HepG2 (cell line): ENCODE measurements at regions not wholly inside any gene's neighbourhood (a gene's known extent, or its start where the extent isn't known, plus 50 kb on each side); places are given as distances from the start of the nearest gene placed in this dataset.

Experiments used
- ATAC-seq: fragments of 200-7000 bp; cut with Tn5 transposase; 3 replicates; pipeline ENCODE4 v1.9.1; 2020; ENCODE audit warnings: mild to moderate bottlenecking, moderate library complexity
- BruUV-seq: library from RNA; stranded (reverse); fragments of 400-500 nt; replicated peaks from 2 replicates; lab custom pipeline; 2021; lab: Mats Ljungman, UMichigan
- CTCF ChIA-PET: fragments of 300-600 bp; formaldehyde crosslinking; extraction: SDS; loops from one replicate; lab custom pipeline; 2021; ENCODE audit warnings: low total read pairs, inconsistent platforms, low intra/inter-chr PET ratio; lab: Yijun Ruan, JAX
- POLR2A ChIA-PET: fragments of 350-600 bp; sonication (Branson Sonifier 250); formaldehyde crosslinking; loops from one replicate; lab custom pipeline; 2020; ENCODE audit warnings: antibody characterized with exemption, inconsistent platforms; lab: Yijun Ruan, JAX
- DNase-seq: peaks from one replicate; pipeline ENCODE4 v3.0.0-alpha.2; 2015; ENCODE audit warnings: low spot score
- FAIRE-seq: peaks from 3 replicates; lab custom pipeline; 2011; peaks lifted over from hg19 to GRCh38; lab: Jason Lieb, UNC
- H2AFZ ChIP-seq: one replicate; pipeline ENCODE4 v1.6.1; 2011; ENCODE audit warnings: low read length, inconsistent platforms
- H3K27ac ChIP-seq: fragments of 300-600 bp; 3 replicates; pipeline ENCODE4 v1.8.0; 2011; ENCODE audit warnings: mixed run types, mild to moderate bottlenecking, mixed read lengths, low read length, inconsistent platforms; ENCODE audit not compliant: insufficient read depth; ENCODE audit errors: extremely low read length
- H3K27me3 ChIP-seq, 2 experiments: fragments of 200-600 bp in 1 of 2; 2 replicates in 1 of 2; 3 replicates in 1 of 2; pipeline versions ENCODE4 v1.6.0 to v1.8.0; 2011; ENCODE audit warnings: low read length in 2 of 2, mild to moderate bottlenecking in 2 of 2, moderate library complexity in 2 of 2, inconsistent platforms in 1 of 2; ENCODE audit not compliant: insufficient read depth in 2 of 2, control insufficient read depth in 1 of 2
- H3K36me3 ChIP-seq, 2 experiments: fragments of 200-600 bp in 1 of 2; replicated peaks in 1 of 2; 2 replicates in 1 of 2; 3 replicates in 1 of 2; pipeline versions ENCODE4 v1.5.1 to v1.8.0; 2011; ENCODE audit warnings: low read length in 2 of 2, inconsistent platforms in 1 of 2; ENCODE audit not compliant: insufficient read depth in 2 of 2, control insufficient read depth in 1 of 2
- H3K4me1 ChIP-seq: 2 replicates; pipeline ENCODE4 v1.5.1; 2012; ENCODE audit warnings: low read length, inconsistent platforms; ENCODE audit not compliant: insufficient read depth
- H3K4me2 ChIP-seq: 2 replicates; pipeline ENCODE4 v1.6.0; 2011; ENCODE audit warnings: low read depth, low read length, inconsistent platforms
- H3K4me3 ChIP-seq, 3 experiments: fragments of 200-600 bp in 1 of 3; sonication (generic), shearing (Covaris generic) in 1 of 3; replicated peaks in 1 of 3; 2 replicates each; pipeline ENCODE4 v1.5.1; 2011 to 2016; ENCODE audit warnings: low read length in 3 of 3, inconsistent platforms in 2 of 3, low read depth in 2 of 3, mild to moderate bottlenecking in 2 of 3, control low read depth in 1 of 3, mixed read lengths in 1 of 3; ENCODE audit not compliant: insufficient read depth in 1 of 3
- H3K79me2 ChIP-seq: one replicate; pipeline ENCODE4 v1.6.1; 2011; ENCODE audit warnings: low read length, inconsistent platforms; ENCODE audit not compliant: insufficient read depth
- H3K9ac ChIP-seq: 2 replicates; pipeline ENCODE4 v1.6.0; 2011; ENCODE audit warnings: mild to moderate bottlenecking, low read depth, low read length, inconsistent platforms; ENCODE audit not compliant: insufficient read depth
- H3K9me3 ChIP-seq: 2 replicates; pipeline ENCODE4 v1.5.1; 2012; ENCODE audit warnings: mild to moderate bottlenecking, low read length
- H4K20me1 ChIP-seq: 2 replicates; pipeline ENCODE4 v1.6.0; 2011; ENCODE audit warnings: inconsistent platforms, mild to moderate bottlenecking, low read length, moderate library complexity; ENCODE audit not compliant: insufficient read depth
- AKAP8 ChIP-seq: sonication (generic); formaldehyde crosslinking; IDR thresholded peaks from 2 replicates; pipeline ENCODE4 v1.5.1; 2020; ENCODE audit warnings: mild to moderate bottlenecking, missing genetic modification reagents
- CHD4 ChIP-seq: fragments of 200-600 bp; sonication (generic); IDR thresholded peaks from 2 replicates; pipeline ENCODE4 v1.7.0; 2017; ENCODE audit warnings: mild to moderate bottlenecking, low read length, borderline replicate concordance
- GATAD2A ChIP-seq: IDR thresholded peaks from 2 replicates; pipeline ENCODE4 v1.6.1; 2016
- HOXD1 ChIP-seq: sonication (generic); formaldehyde crosslinking; IDR thresholded peaks from 2 replicates; pipeline ENCODE4 v1.5.0; 2020; ENCODE audit warnings: missing genetic modification reagents
- KDM2A ChIP-seq: sonication (generic); formaldehyde crosslinking; IDR thresholded peaks from 2 replicates; pipeline ENCODE4 v1.4.0; 2020; ENCODE audit warnings: low read depth, missing genetic modification reagents, borderline replicate concordance
- NR2C2 ChIP-seq: sonication (generic); formaldehyde crosslinking; IDR thresholded peaks from 2 replicates; pipeline ENCODE4 v1.4.0; 2020; ENCODE audit warnings: missing genetic modification reagents, mild to moderate bottlenecking, moderate library complexity, borderline replicate concordance
- SP1 ChIP-seq, 2 experiments: fragments of 450-650 bp in 1 of 2; sonication (generic) in 1 of 2; formaldehyde crosslinking in 1 of 2; IDR thresholded peaks; 2 replicates each; pipeline versions ENCODE4 v1.4.0 to v1.6.1; 2016 to 2020; ENCODE audit warnings: missing genetic modification reagents in 1 of 2
- YY1 ChIP-seq: IDR thresholded peaks from 2 replicates; pipeline ENCODE4 v1.6.1; 2011; ENCODE audit warnings: low read length, low read depth, moderate library complexity, mild to moderate bottlenecking; ENCODE audit not compliant: insufficient read depth, insufficient replicate concordance
- ZBTB20 ChIP-seq: sonication (generic); formaldehyde crosslinking; IDR thresholded peaks from 2 replicates; pipeline ENCODE4 v1.8.1; 2023; ENCODE audit warnings: missing genetic modification reagents, low read depth, mild to moderate bottlenecking, borderline replicate concordance
- ZFP90 ChIP-seq: sonication (generic); formaldehyde crosslinking; IDR thresholded peaks from 2 replicates; pipeline ENCODE4 v1.8.0; 2022; ENCODE audit warnings: missing genetic modification reagents, mild to moderate bottlenecking, inconsistent platforms, borderline replicate concordance
- ZNF788 ChIP-seq: sonication (generic); formaldehyde crosslinking; IDR thresholded peaks from 2 replicates; pipeline ENCODE4 v1.5.0; 2020; ENCODE audit warnings: mild to moderate bottlenecking, missing genetic modification reagents, borderline replicate concordance
- ZNF792 ChIP-seq: IDR thresholded peaks from 2 replicates; pipeline ENCODE4 v1.6.1; 2016
- WGBS: methylation state at CpG from one replicate; pipeline ENCODE4 v1.1.6; 2017; ENCODE audit warnings: low lambda C conversion rate; 5-methylcytosine and 5-hydroxymethylcytosine counted together
- in situ Hi-C: cut with HindIII; loops from 2 replicates; pipeline ENCODE4 v1.10.0; 2017; ENCODE audit warnings: low pct_unique_long_range_greater_than_20kb; ENCODE audit not compliant: extremely low pct_ligation_motif_present
- intact Hi-C: fragments of 100-400 bp; cut with micrococcal nuclease; formaldehyde crosslinking; loops from one replicate; pipeline ENCODE4 v1.10.0; 2022; ENCODE audit not compliant: unreplicated experiment

- Histone ChIP-seq H3K27me3 (no peaks in the 10 kb centered on the region), H3K4me3 (no peak overlapping the region), H3K4me2 (no peak overlapping the region), H3K9ac (no peak overlapping the region), H4K20me1 (no peaks in the 10 kb centered on the region), H3K27ac (no peak overlapping the region), H2AFZ (no peak overlapping the region), H3K79me2 (no peaks in the 10 kb centered on the region), H3K36me3 (no peaks in the 10 kb centered on the region), H3K9me3 (no peaks in the 10 kb centered on the region), H3K4me1 (no peaks in the 10 kb centered on the region)
- CTCF ChIA-PET: no interaction called here
- no TSS peak for BruUV-seq
- ATAC-seq: no peak
- WGBS: 8% methylated on average over 5 of the region's 5 CpGs
- in situ Hi-C loops: no loop called here
- TF ChIP-seq HOXD1 (CRISPR knock-in tag) (no peak), ZBTB20 (CRISPR knock-in tag) (no peak), SP1 (IDR thresholded peaks at IDR 0.05) (no peak), SP1 (CRISPR knock-in tag; IDR thresholded peaks at IDR 0.05) (no peak), ZNF792 (CRISPR knock-in tag) (no peak), KDM2A (CRISPR knock-in tag) (no peak)
- POLR2A ChIA-PET: no interaction called here
- no peak for FAIRE-seq
- no peak for DNase-seq
- intact Hi-C loops: no loop called here
Observed at GRCh38 chr17:27973258-27974044, 69.0 kb upstream of the NLK start.

DNA sequence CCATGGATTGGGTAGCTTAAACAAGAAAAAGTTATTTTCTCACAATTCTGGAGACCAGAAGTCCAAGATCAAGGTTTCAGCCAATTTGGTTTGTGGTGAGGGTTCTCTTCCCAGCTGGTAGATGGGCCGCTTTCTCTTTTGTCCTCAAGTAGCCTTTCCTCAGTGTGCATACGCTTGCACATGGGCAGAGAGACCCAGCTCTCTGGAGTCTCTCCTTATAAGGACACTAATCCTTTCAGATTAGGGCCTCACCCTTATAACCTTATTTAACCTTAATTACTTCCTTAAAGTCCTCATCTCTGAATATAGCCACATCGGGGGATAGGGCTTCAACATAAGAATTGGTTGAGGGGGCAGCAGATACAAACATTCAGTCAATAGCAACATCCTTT, 68.4 kb upstream of the NLK start:
- no peak overlapping the region for H2AFZ ChIP-seq
- no peak overlapping the region for H3K4me2 ChIP-seq
- intact Hi-C loops (no loop called here), in situ Hi-C loops (no loop called here)
- H3K4me1 ChIP-seq: no peaks in the 10 kb centered on the region
- H4K20me1 ChIP-seq: no peaks in the 10 kb centered on the region
- H3K36me3 ChIP-seq: no peaks in the 10 kb centered on the region
- H3K9me3 ChIP-seq: no peaks in the 10 kb centered on the region
- DNase-seq: no peak
- H3K4me3 ChIP-seq: no peak overlapping the region
- FAIRE-seq: no peak
- BruUV-seq: no TSS peak
- TF ChIP-seq GATAD2A (CRISPR knock-in tag) (no peak), YY1 (no peak), CHD4 (no peak), AKAP8 (CRISPR knock-in tag) (no peak), NR2C2 (no peak), ZFP90 (no peak), ZNF788 (CRISPR knock-in tag) (no peak)
- POLR2A ChIA-PET: no interaction called here
- no peak overlapping the region for H3K9ac ChIP-seq
- 42% methylated on average over 3 of the region's 3 CpGs for WGBS
- CTCF ChIA-PET: no interaction called here
- no peaks in the 10 kb centered on the region for H3K79me2 ChIP-seq
- no peaks in the 10 kb centered on the region for H3K27me3 ChIP-seq
- no peak overlapping the region for H3K27ac ChIP-seq
- no peak for ATAC-seq
